Gastroesophageal sphincter (tissue), 4 donors: ENCODE measurements at regions not wholly inside any gene's neighbourhood (a gene's known extent, or its start where the extent isn't known, plus 50 kb on each side); places are given as distances from the start of the nearest gene placed in this dataset.

Source experiments
- ATAC-seq: fragments of 150-250 bp; one replicate; pipeline ENCODE4 v1.9.1; 2016; ENCODE audit warnings: mild to moderate bottlenecking, moderate library complexity
- H3K27ac ChIP-seq, 4 donors: fragments of 200-600 bp; sonication (generic) in 3 of 4; 1 replicate in 3 of 4; 2 replicates in 1 of 4; pipeline ENCODE4 v1.5.1; 2016 to 2019
- H3K27me3 ChIP-seq: fragments of 200-600 bp; sonication (generic); one replicate; pipeline ENCODE4 v1.5.1; 2019
- H3K36me3 ChIP-seq, 2 donors: fragments of 200-600 bp; sonication (generic); one replicate each; pipeline ENCODE4 v1.5.1; 2019; ENCODE audit warnings: control low read depth in 1 of 2
- H3K4me1 ChIP-seq, 3 donors: fragments of 200-600 bp; sonication (generic); 1 replicate in 2 of 3; 2 replicates in 1 of 3; pipeline ENCODE4 v1.5.1; 2016 to 2019; ENCODE audit warnings: control low read depth in 2 of 3
- H3K4me3 ChIP-seq, 2 donors: fragments of 200-600 bp; sonication (generic); one replicate each; pipeline ENCODE4 v1.5.1; 2019; ENCODE audit warnings: mild to moderate bottlenecking in 1 of 2, moderate library complexity in 1 of 2
- H3K9me3 ChIP-seq, 3 donors: fragments of 200-600 bp; sonication (generic); one replicate each; pipeline ENCODE4 v1.5.1; 2017 to 2019; ENCODE audit warnings: control low read depth in 2 of 3
- EP300 ChIP-seq: sonication (generic); formaldehyde crosslinking; IDR thresholded peaks from one replicate; pipeline ENCODE4 v1.6.1; 2017; ENCODE audit warnings: antibody characterized with exemption, mild to moderate bottlenecking
- POLR2A ChIP-seq, 2 donors: fragments of 450-650 bp; IDR thresholded peaks; one replicate each; pipeline ENCODE4 v1.6.1; 2017; ENCODE audit warnings: antibody characterized with exemption in 2 of 2, mild to moderate bottlenecking in 2 of 2, moderate library complexity in 1 of 2
- POLR2AphosphoS5 ChIP-seq: sonication (generic); formaldehyde crosslinking; IDR thresholded peaks from one replicate; pipeline ENCODE4 v1.6.1; 2017; ENCODE audit warnings: antibody characterized with exemption
- WGBS, 2 donors: methylation state at CpG; one replicate each; pipeline ENCODE4 v1.1.5; 2018; ENCODE audit warnings: low coverage in 1 of 2; 5-methylcytosine and 5-hydroxymethylcytosine counted together
- TF ChIP-seq, protein P1 (sequence below), 4 experiments: fragments of 200-600 bp in 2 of 4; fragments of 450-650 bp in 2 of 4; sonication (generic) in 1 of 4; IDR thresholded peaks; one replicate each; pipeline ENCODE4 v1.5.1; 2017 to 2019; ENCODE audit warnings: antibody characterized with exemption in 4 of 4, mild to moderate bottlenecking in 2 of 4, moderate library complexity in 2 of 4

DNA sequence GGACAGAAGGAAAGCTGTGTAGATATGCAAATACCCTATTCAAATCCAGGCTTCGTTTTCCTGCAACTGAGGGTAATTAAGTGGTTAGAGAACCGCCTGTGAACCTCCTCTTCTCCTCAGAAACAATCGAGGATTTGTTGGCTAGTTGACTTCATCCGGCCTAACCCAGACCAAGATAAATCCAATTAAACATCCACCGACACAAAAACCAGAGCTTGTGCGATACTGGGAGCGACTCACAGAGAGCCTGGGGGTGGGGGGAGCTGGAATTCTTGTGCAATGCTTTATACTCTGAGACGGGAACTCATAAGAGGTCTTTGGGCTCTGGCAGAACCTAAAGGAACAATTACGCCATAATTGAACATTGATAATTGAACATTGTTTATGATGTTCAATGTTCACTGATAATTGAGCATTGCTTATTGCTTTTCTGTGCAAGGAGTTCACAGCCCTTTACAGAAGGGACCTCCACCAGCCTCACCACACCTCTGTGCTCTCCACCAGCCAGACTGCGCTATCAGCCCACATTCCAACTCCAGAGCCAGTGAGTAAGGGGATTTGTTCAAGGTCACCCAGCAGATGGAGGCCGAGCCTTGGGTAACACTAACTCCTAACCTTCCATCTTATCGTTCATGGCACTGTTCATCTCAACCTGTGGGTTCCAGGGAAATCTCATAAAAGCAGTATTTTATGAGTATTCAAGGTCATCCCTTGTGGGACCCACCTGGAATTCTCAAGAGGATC, 429.6 kb upstream of the JARID2 start:
- Histone ChIP-seq H3K4me3 (no peak overlapping the region), H3K4me1 (no peaks in the 10 kb centered on the region), H3K9me3 (no peaks in the 10 kb centered on the region), H3K27me3 (no peaks in the 10 kb centered on the region), H3K36me3 (no peaks in the 10 kb centered on the region), H3K27ac (no peak overlapping the region)
- ATAC-seq, result no peak
- TF ChIP-seq POLR2A (IDR thresholded peaks at IDR 0.05) (no peak), POLR2AphosphoS5 (no peak)
- TF ChIP-seq, protein P1, sequence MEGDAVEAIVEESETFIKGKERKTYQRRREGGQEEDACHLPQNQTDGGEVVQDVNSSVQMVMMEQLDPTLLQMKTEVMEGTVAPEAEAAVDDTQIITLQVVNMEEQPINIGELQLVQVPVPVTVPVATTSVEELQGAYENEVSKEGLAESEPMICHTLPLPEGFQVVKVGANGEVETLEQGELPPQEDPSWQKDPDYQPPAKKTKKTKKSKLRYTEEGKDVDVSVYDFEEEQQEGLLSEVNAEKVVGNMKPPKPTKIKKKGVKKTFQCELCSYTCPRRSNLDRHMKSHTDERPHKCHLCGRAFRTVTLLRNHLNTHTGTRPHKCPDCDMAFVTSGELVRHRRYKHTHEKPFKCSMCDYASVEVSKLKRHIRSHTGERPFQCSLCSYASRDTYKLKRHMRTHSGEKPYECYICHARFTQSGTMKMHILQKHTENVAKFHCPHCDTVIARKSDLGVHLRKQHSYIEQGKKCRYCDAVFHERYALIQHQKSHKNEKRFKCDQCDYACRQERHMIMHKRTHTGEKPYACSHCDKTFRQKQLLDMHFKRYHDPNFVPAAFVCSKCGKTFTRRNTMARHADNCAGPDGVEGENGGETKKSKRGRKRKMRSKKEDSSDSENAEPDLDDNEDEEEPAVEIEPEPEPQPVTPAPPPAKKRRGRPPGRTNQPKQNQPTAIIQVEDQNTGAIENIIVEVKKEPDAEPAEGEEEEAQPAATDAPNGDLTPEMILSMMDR (IDR thresholded peaks at IDR 0.05), result no peak
- 47 to 63% methylated on average over 4 to 9 of the region's 12 CpGs for WGBS, 2 donors

DNA sequence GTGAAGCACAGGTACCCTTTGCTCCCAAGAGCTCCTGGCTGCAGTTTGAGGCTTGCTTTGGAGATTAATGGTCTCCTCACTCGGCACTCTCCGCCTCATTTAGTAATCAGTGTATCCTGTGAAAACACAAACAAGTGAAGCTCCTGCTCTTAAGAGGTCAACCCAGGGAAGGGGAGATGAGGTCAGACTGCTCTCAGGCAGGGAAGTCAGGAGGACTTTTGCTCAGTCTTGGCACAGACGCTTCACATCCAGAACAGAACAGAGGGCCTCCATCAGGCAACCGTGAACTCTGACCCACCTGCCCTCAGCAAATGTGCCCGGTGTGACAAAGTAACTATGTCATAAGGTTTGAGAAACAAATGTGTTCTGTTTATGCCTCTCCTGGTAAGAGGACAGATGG, 428.8 kb upstream of the JARID2 start:
- Histone ChIP-seq H3K4me1 (peaks cover 0 to 2% (median 0%) of the 10 kb centered on the region in 3 donors), H3K36me3 (no peaks in the 10 kb centered on the region), H3K9me3 (no peaks in the 10 kb centered on the region), H3K4me3 (no peak overlapping the region), H3K27ac (no peak overlapping the region), H3K27me3 (no peaks in the 10 kb centered on the region)
- WGBS, 2 donors, result 74 to 78% methylated on average over 2 to 4 of the region's 5 CpGs
- no peak for ATAC-seq
- TF ChIP-seq EP300 (no peak), POLR2A (IDR thresholded peaks at IDR 0.05) (no peak), POLR2AphosphoS5 (no peak)
- TF ChIP-seq, protein P1 (IDR thresholded peaks at IDR 0.05), result no peak

DNA sequence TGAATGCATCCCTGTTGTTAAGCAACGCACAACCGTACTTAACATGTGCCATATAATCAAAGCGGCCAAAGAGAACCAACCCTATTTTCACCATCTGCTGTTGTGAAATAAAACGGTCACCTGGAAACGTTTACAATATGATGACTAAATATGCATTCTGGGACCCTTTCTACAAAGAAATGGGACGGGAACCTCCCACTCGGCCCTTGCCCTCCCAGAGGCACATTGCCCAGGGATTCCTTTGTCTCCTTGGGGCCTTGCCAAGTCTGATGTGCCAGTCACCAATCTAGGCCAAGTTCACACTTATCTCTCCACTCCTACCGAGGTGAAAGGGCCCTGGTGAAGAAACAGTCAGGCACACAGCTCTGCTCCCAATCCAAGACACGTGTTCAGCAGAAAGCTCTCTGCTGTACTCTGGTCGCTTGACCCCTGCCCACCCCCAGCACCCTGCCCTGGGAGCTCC, 427.4 kb upstream of the JARID2 start:
- Histone ChIP-seq H3K4me1 (peaks cover 0 to 5% (median 0%) of the 10 kb centered on the region in 3 donors), H3K4me3 (no peak overlapping the region), H3K36me3 (no peaks in the 10 kb centered on the region), H3K27me3 (no peaks in the 10 kb centered on the region), H3K9me3 (no peaks in the 10 kb centered on the region), H3K27ac (no peak overlapping the region)
- TF ChIP-seq, protein P1 (IDR thresholded peaks at IDR 0.05), result no peak
- TF ChIP-seq EP300 (no peak), POLR2AphosphoS5 (no peak)
- WGBS, 2 donors, result 67% methylated on average over 10 of the region's 10 CpGs; no CpG with 5 or more reads in 1 of the 2 donors
- ATAC-seq, result no peak

DNA sequence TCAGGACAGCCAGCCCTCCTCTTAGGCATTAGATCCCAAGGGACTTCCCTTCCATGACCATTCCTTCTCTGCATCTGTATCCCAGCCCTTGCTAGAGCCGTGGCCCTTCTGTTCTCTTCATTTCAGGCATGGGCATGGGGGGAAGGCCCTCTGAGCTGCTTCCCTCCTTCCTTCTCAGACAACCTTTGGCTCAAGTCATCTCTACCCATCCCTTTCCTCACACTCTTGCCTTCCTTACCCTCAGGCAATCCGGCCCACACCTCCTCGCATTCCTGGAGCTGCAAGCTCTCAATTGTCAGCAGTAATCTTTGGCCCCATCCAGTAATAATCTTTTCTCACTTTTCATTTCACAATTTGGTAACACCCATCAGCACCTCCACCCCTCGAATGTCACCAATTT, 426.9 kb upstream of the JARID2 start:
- ATAC-seq, result no peak
- H3K27me3 ChIP-seq, result no peaks in the 10 kb centered on the region
- no peak overlapping the region for H3K4me3 ChIP-seq
- no peak overlapping the region for H3K27ac ChIP-seq
- peaks cover 0 to 8% (median 0%) of the 10 kb centered on the region in 3 donors for H3K4me1 ChIP-seq
- WGBS, 2 donors, result 96 to 100% methylated on average over 2 to 4 of the region's 4 CpGs
- H3K9me3 ChIP-seq, result no peaks in the 10 kb centered on the region
- TF ChIP-seq, protein P1 (IDR thresholded peaks at IDR 0.05), result no peak
- TF ChIP-seq POLR2AphosphoS5 (no peak), EP300 (no peak), POLR2A (IDR thresholded peaks at IDR 0.05) (no peak)
- no peaks in the 10 kb centered on the region for H3K36me3 ChIP-seq

DNA sequence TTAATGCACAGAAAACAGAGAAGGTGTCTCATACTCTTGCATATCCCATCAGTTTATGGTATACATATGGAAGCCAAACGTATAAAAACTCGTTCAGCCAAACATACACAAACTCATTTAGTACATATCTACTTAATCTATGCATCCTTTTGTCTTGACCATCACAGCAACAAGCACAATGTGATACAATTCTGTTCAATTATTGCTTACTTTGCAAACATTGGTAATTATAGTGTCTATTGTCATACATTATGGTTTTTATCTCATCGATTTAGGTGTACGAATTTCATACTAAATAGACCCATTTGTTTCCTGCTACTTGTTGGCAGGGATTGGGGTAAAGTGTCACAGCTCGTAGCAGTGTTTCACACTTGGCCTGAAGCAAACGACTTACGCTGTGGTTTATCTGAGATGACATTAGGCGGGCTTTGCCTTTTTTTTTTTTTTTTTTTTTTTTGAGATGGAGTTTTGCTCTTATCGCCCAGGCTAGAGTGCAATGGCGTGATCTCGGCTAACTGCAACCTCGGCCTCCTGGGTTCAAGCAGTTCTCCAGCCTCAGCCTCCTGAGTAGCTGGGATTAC, 425.9 kb upstream of the JARID2 start:
- ATAC-seq, result no peak
- H3K4me1 ChIP-seq, result peaks cover 0 to 15% (median 0%) of the 10 kb centered on the region in 3 donors
- H3K9me3 ChIP-seq, result no peaks in the 10 kb centered on the region
- WGBS, 2 donors, result 95% methylated on average over 6 to 8 of the region's 12 CpGs
- no peaks in the 10 kb centered on the region for H3K27me3 ChIP-seq
- TF ChIP-seq POLR2AphosphoS5 (no peak), EP300 (no peak), POLR2A (IDR thresholded peaks at IDR 0.05) (no peak)
- TF ChIP-seq, protein P1 (IDR thresholded peaks at IDR 0.05), result no peak
- H3K27ac ChIP-seq, result no peak overlapping the region
- H3K4me3 ChIP-seq, result no peak overlapping the region
- H3K36me3 ChIP-seq, result no peaks in the 10 kb centered on the region
